Stimulated activated memory B cell treated with anti-CD40 and anti-IgM and Interleukin-4, amounts not matched to agents 10 μg/mL and 1 μg/mL and 100 μg/mL, for 72 hours (primary cell): ENCODE measurements at regions not wholly inside any gene's neighbourhood (a gene's known extent, or its start where the extent isn't known, plus 50 kb on each side); places are given as distances from the start of the nearest gene placed in this dataset.
"Not testable (repeated sequence)": the region's sequence is repeated elsewhere in the genome, so short reads cannot be mapped to it uniquely, and the experiment has no call there.

Experiments
- ATAC-seq: fragments of 150-1000 bp; cut with Tn5 transposase; 2 replicates; pipeline ENCODE4 v1.10.0; 2021
- H3K27ac Mint-ChIP-seq: one replicate; pipeline ENCODE4 v1.8.0; 2022; ENCODE audit warnings: mild to moderate bottlenecking, mixed read lengths
- H3K27me3 Mint-ChIP-seq: one replicate; pipeline ENCODE4 v1.8.0; 2022; ENCODE audit warnings: mixed read lengths
- H3K36me3 Mint-ChIP-seq: one replicate; pipeline ENCODE4 v1.8.0; 2022; ENCODE audit warnings: mixed read lengths
- H3K4me1 Mint-ChIP-seq: one replicate; pipeline ENCODE4 v1.8.0; 2022; ENCODE audit warnings: mixed read lengths
- H3K4me3 Mint-ChIP-seq: one replicate; pipeline ENCODE4 v1.8.0; 2022; ENCODE audit warnings: mild to moderate bottlenecking, moderate library complexity, mixed read lengths
- H3K9me3 Mint-ChIP-seq: one replicate; pipeline ENCODE4 v1.8.0; 2022; ENCODE audit warnings: mixed read lengths

DNA sequence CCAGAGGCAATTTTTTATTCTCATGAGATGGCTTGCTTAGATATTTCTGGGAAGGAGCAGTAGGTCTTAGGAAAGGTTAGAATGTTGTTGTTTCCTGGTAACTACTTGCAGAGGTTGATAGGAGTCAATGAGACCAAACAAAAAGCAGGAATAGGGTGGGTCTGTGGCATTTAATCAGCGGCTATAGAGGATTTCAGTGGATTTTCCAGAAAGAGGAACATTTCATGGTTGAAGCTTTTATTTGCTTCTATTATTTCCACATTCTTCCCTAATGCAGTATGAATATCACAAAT is 111.3 kb upstream of the PALMD start:
- Mint-ChIP-seq H3K36me3 (no peaks in the 10 kb centered on the region), H3K27me3 (no peaks in the 10 kb centered on the region), H3K9me3 (no peaks in the 10 kb centered on the region), H3K4me1 (no peaks in the 10 kb centered on the region), H3K4me3 (no peak overlapping the region), H3K27ac (no peak overlapping the region)
- ATAC-seq = no peak

DNA sequence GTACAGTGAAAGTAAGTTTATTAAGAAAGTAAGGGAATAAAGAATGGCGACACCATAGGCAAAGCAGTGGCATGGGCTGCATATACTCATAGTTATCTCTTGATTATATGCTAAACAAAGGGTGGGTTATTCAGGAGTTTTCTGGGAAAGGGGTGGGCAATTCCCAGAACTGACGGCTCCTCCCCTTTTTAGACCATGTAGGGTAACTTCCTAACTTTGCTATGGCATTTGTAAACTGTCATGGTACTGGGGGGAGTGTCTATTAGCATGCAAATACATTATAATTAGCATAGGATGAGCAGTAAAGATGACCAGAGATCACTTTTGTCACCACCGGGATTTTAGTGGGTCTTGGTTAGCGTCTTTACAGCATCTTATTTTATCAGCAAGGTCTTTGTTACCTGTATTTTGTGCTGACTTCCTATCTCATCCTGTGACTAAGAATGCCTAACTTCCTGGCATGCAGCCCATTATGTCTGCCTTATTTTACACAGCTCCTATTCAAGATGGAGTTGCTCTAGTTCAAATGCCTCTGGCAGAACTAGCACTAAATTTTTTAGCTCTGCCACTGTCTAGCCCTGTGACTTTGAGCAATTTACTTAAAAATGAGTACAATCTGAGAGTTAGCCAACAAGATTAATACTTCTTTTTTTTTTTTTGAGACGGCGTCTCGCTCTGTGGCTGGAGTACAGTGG is 110.3 kb upstream of the PALMD start:
- Mint-ChIP-seq H3K9me3 (no peaks in the 10 kb centered on the region), H3K36me3 (no peaks in the 10 kb centered on the region), H3K27ac (no peak overlapping the region), H3K4me1 (no peaks in the 10 kb centered on the region), H3K4me3 (no peak overlapping the region), H3K27me3 (no peaks in the 10 kb centered on the region)
- no peak for ATAC-seq

DNA sequence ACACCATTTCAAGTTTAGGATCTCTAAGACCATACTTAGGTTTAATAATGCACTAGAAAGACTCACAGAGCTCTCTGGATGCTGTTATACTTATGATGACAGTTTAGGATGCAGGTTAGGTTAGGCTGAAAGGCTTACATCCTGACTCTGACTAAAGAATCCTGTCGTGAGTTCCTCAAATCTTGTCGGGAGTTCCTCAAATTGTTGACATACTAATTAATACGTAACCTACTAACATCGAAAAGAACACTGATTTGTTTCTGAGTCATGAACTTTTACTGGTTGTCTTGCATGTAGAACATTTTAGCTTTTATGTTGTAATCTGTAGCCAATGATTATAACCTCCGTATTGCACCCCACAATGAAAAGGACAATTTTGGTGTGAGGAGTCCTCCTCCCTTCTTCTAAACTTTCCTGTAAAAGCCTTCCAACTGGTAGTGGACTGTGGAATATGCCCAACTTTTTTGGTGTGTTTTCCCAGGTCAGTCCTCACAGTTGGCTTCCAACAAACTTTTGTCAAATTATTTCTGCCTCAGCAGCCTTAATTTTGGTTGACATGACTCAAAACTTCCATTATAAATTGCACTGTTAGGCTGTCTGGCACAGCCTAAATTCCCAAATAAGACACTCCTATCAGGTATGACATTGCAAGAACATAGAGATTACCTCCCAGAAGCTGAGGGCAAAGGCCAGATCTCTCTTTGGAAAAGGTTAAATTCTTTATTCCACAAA is 107.9 kb upstream of the PALMD start:
- ATAC-seq = no peak
- H3K36me3 Mint-ChIP-seq = no peaks in the 10 kb centered on the region
- no peak overlapping the region for H3K27ac Mint-ChIP-seq
- H3K4me3 Mint-ChIP-seq = no peak overlapping the region
- no peaks in the 10 kb centered on the region for H3K4me1 Mint-ChIP-seq
- H3K9me3 Mint-ChIP-seq = no peaks in the 10 kb centered on the region
- no peaks in the 10 kb centered on the region for H3K27me3 Mint-ChIP-seq

DNA sequence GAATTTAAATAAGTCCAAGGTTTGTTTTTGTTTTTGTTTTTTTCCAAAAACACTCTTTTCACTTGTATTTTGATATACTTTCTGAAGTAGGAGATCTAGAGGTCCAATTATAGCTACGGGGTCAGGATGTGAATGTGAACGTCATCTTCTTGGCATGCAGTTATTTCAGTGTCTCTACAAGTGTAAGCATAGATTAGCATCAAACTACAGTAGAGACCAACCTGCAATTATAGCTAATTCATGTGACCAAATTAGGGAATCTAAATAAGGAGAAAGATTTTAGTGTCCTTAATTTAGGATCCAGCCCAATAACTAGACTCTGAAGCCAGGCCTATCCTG is 107.3 kb upstream of the PALMD start:
- Mint-ChIP-seq H3K4me3 (no peak overlapping the region), H3K9me3 (no peaks in the 10 kb centered on the region), H3K27ac (no peak overlapping the region), H3K27me3 (no peaks in the 10 kb centered on the region), H3K36me3 (no peaks in the 10 kb centered on the region), H3K4me1 (no peaks in the 10 kb centered on the region)
- ATAC-seq = no peak

DNA sequence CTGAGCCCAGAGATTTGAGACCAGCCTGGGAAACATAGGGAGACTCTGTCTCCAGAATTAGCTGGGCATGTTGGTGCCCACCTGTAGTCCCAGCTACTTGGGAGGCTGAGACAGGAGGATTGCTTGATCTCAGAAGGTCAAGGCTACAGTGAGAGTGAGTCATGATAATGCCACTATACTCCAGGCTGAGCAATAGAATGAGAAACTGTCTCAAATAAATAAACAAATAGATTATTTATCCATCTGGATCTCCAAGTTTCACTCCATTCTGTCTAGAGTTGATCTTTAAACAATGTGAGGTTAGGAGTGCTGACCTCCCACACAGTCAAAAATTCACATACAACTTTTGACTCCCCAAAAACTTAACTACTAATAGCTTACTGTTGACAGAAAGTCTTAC is 106.8 kb upstream of the PALMD start:
- no peak overlapping the region for H3K4me3 Mint-ChIP-seq
- no peak for ATAC-seq
- no peaks in the 10 kb centered on the region for H3K4me1 Mint-ChIP-seq
- H3K27me3 Mint-ChIP-seq = no peaks in the 10 kb centered on the region
- no peaks in the 10 kb centered on the region for H3K9me3 Mint-ChIP-seq
- H3K27ac Mint-ChIP-seq = no peak overlapping the region
- H3K36me3 Mint-ChIP-seq = no peaks in the 10 kb centered on the region

DNA sequence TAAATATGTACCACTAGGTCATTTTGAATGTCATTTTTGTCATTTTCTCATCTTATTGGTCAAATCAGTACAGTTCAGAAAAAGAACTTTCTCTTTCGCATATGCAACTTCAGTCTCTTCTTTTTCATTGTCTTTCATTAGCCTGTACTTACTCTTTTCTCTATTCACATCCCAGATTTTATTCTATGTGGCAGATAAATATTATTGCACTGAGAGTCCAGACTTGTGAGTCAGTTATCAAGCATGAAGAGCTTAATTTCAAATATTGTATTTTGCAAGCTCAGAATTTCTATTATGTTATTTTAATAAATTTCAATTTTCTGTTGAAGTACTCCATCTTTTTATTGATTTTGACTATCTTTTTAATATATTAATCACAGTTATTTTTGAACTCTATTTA is 105.2 kb upstream of the PALMD start:
- H3K4me3 Mint-ChIP-seq = no peak overlapping the region

DNA sequence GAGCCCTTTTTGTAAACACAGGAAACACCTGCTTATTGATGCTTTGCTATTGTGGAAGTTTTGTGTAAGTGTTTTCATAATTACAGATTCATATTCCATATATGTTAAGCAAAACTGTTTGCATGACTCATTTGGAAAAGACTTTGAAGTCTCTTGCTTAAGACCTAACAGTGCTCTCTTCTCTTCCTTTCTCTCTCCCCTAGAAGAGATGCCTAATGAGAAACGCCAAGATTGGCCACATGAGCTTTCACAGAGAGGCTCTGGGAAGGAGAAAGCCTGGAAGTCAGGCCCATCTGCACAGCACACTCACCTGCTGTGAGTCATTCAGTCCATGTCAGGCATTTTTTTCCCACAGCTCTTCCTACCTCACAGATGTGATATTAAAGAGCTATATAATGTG is 101.6 kb upstream of the PALMD start:
- no peak for ATAC-seq
- H3K36me3 Mint-ChIP-seq = no peaks in the 10 kb centered on the region
- no peaks in the 10 kb centered on the region for H3K27me3 Mint-ChIP-seq
- H3K27ac Mint-ChIP-seq = no peak overlapping the region
- no peak overlapping the region for H3K4me3 Mint-ChIP-seq
- no peaks in the 10 kb centered on the region for H3K4me1 Mint-ChIP-seq
- no peaks in the 10 kb centered on the region for H3K9me3 Mint-ChIP-seq

More for the DNA sequence above, 105.2 kb upstream of the PALMD start:
- no peaks in the 10 kb centered on the region for H3K4me1 Mint-ChIP-seq
- no peak overlapping the region for H3K27ac Mint-ChIP-seq
- no peak for ATAC-seq
- no peaks in the 10 kb centered on the region for H3K36me3 Mint-ChIP-seq
- no peaks in the 10 kb centered on the region for H3K27me3 Mint-ChIP-seq
- no peaks in the 10 kb centered on the region for H3K9me3 Mint-ChIP-seq

DNA sequence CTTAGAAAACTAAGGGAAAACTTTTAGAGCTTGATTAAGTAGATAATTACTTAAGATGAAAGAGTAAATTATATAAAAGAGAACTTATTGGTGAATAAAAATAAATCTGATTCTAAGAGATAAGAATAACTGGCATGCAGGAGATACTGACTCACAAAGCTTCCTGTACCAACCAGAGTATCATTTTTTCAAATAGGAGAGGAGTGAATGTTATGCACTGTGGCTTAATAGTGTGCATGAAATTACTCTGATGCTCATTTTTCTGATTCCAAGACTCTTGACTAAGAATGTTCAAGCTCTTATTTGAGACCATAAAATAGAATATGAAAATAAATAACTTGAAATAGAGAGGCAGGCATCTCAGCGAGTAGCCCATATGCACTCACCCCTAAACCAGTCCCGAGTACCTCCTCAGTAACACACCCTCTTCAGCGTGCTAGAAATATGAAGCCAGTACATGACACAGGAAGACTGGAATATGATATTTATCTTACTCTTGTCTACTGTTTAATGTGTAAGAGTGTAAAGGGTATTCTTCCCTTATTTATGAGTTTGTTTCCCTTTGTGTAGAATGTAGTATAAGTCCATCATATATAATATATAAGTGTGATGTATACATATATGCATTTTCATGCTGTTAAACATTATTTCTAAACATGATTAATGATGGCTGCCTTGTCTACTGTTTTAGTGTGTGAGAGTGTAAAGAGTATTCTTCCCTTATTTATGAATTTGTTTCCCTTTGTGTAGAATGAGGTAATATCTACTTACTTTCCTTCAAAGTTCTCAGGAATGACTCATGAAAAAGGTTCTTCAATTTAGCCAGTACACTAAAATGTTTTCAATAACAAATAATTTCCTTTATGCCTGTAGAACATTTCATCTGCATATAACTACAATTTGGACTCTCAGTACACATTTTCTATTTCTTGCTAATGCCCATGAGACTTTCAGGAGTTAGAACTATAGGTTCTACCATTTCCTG is 99.2 kb upstream of the PALMD start:
- no peaks in the 10 kb centered on the region for H3K4me1 Mint-ChIP-seq
- H3K27ac Mint-ChIP-seq = no peak overlapping the region
- H3K9me3 Mint-ChIP-seq = no peaks in the 10 kb centered on the region
- H3K36me3 Mint-ChIP-seq = no peaks in the 10 kb centered on the region
- ATAC-seq = no peak
- H3K4me3 Mint-ChIP-seq = no peak overlapping the region
- H3K27me3 Mint-ChIP-seq = peaks cover 14% of the 10 kb centered on the region

DNA sequence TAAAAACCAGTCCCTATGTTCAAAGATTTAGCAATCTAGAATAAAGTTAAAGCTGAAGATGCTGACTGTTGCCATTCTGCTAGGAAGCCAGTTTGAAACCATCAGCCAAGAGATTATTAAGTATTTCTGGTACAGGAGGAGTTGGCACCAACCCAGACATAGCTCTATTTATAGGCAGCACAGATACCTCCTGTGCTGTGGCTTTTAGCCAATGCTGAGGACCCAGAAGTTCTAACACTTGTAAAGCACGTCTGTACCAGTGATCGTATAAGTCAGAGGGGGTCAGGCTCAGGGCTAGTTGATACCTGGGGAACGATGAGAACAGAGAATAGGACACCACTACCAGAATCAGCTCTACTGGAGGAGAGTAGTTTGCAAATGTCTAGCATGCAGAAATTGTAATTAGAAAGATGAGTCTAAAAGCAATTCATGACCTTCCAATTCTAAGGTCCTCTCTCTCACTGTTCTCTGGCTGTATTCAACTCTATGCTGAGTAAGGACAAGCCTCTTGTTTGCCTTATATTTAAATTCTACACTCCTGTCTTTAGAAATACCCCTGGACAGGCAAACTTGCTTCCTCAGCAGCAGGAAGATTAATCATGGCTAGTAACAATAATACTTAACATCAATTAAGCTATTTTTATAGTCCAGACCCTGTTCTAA is 96.8 kb upstream of the PALMD start:
- H3K4me1 Mint-ChIP-seq = no peaks in the 10 kb centered on the region
- no peaks in the 10 kb centered on the region for H3K36me3 Mint-ChIP-seq

DNA sequence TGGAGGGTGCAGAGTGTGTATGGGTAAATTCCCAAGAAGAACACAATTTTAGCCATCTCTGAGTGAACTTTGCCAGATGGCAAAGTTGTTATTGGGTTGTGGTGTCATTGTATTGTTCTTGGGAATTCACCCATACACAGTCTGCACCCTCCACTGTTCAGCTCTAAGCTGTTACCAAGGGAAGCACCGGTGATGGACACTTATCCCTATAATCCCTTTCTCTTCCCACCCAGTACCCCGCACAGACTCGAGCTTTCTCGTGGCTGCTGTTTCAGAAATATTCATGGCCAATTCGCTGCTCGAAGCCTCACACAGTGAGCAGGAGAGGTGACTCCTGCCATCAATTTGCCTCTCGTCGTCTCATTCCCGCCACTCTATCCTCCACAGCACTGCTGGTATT is 95.7 kb upstream of the PALMD start:
- Mint-ChIP-seq H3K4me3 (no peak overlapping the region), H3K36me3 (no peaks in the 10 kb centered on the region), H3K27ac (no peak overlapping the region), H3K9me3 (no peaks in the 10 kb centered on the region), H3K4me1 (no peaks in the 10 kb centered on the region), H3K27me3 (peaks cover 14% of the 10 kb centered on the region)
- ATAC-seq = no peak

More for the DNA sequence above, 96.8 kb upstream of the PALMD start:
- Mint-ChIP-seq H3K4me3 (no peak overlapping the region), H3K27me3 (peaks cover 14% of the 10 kb centered on the region), H3K9me3 (no peaks in the 10 kb centered on the region), H3K27ac (no peak overlapping the region)
- no peak for ATAC-seq

DNA sequence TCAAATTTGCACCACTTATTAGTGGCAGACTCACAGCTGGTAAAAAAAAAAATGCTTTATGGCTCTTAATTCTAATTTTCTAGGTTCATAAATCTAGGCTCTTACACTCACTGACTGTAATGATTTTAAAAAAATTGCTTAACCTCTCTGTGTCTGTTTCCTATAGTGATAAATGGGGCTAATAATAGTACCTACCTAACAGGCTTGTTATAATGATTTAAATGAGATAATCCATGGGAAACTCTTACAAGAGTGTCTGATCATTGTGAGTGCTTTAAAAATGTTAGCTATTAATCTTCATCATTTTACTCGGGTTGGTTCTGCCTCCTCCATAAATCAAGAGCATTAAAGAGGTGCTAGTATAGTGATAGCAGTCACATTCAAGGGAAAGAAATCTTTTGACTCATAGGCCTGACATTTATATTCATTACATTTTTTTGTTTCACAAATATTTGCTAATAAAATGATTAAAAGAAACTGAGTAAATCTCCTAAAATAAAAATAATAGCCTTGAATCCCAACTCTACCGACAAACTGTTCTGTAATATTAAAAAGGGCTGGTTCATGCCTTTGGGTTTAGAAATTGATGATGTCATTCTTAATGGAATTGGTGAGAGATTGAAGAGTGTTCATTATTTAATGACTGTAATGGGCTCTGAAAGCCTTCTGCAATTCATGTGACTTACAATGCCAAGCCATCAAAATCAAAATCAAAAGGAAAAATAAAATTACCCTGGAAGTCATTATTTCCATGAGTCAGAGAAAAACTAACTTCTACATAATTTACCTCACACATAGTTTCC is 93.9 kb upstream of the PALMD start:
- ATAC-seq = no peak
- Mint-ChIP-seq H3K36me3 (no peaks in the 10 kb centered on the region), H3K4me3 (no peak overlapping the region), H3K4me1 (no peaks in the 10 kb centered on the region), H3K27me3 (peaks cover 14% of the 10 kb centered on the region), H3K9me3 (no peaks in the 10 kb centered on the region), H3K27ac (no peak overlapping the region)

DNA sequence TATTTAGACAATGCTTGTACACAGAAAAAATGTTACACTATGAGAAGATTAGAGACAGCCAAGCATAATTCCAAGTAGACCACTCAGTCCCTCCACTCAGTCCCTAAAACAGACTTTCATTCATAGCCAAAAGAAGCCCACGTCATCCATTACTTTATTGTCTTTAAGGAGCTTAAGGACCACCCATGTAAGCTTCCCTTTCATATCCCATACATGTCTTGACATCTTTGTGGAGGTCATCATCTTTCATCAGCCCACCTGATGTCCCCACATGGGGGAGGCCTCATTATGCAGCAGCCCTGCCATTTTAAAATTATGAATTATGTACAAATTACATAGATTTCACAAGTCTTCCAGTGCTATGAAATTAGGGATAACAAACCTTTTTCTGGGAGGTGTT is 92.6 kb upstream of the PALMD start:
- H3K4me3 Mint-ChIP-seq = no peak overlapping the region
- no peaks in the 10 kb centered on the region for H3K4me1 Mint-ChIP-seq
- no peaks in the 10 kb centered on the region for H3K9me3 Mint-ChIP-seq
- peaks cover 14% of the 10 kb centered on the region for H3K27me3 Mint-ChIP-seq
- H3K36me3 Mint-ChIP-seq = no peaks in the 10 kb centered on the region
- ATAC-seq = no peak
- H3K27ac Mint-ChIP-seq = no peak overlapping the region

DNA sequence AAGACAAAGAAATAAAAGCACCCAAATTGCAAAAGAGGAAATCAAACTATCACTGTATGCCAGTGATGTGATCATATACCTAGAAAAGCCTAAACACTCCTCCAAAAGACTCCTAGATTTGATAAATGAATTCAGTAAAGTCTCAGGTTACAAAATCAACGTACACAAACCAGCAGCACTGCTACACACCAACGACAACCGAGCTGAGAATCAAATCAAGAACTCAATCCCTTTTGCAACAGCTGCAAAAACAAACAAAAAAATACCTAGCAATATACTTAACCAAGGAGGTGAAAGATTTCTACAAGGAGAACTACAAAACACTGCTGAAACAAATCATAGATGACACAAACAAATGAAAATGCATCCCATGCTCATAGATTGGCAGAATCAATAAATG is 92.1 kb upstream of the PALMD start:
- not testable (repeated sequence) for H3K9me3 Mint-ChIP-seq, H3K36me3 Mint-ChIP-seq, ATAC-seq, H3K27ac Mint-ChIP-seq, H3K4me3 Mint-ChIP-seq, H3K4me1 Mint-ChIP-seq
- H3K27me3 Mint-ChIP-seq = peaks cover 14% of the 10 kb centered on the region

DNA sequence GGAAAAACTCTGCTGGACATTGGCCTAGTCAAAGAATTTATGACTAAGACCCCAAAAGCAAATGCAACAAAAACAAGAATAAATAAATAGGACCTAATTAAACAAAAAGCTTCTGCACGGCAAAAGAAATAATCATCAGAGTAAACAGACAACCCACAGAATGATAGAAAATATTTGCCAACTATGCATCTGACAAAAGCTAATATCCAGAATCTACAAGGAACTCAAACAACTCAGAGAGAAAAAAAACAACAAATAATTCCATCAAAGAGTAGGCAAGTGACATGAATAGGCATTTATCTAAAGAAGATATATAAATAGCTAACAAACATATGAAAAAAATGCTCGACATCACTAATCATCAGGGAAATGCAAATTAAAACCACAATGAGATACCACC is 91.2 kb upstream of the PALMD start:
- no peak overlapping the region for H3K4me3 Mint-ChIP-seq
- no peak overlapping the region for H3K27ac Mint-ChIP-seq
- no peaks in the 10 kb centered on the region for H3K9me3 Mint-ChIP-seq
- no peaks in the 10 kb centered on the region for H3K36me3 Mint-ChIP-seq
- no peaks in the 10 kb centered on the region for H3K4me1 Mint-ChIP-seq
- H3K27me3 Mint-ChIP-seq = peaks cover 14% of the 10 kb centered on the region
- no peak for ATAC-seq
